Thoracic aorta (tissue), 2 donors: ENCODE measurements at regions not wholly inside any gene's neighbourhood (a gene's known extent, or its start where the extent isn't known, plus 50 kb on each side); places are given as distances from the start of the nearest gene placed in this dataset.

Source experiments
- ATAC-seq: fragments of 150-250 bp; one replicate; pipeline ENCODE4 v1.8.0; 2017; ENCODE audit warnings: low read depth; ENCODE audit not compliant: insufficient number of reproducible peaks, low FRiP score
- DNase-seq: peaks from one replicate; pipeline ENCODE4 v3.0.0-alpha.2; 2020; ENCODE audit warnings: low spot score
- H3K27ac ChIP-seq, 2 donors: fragments of 200-600 bp; sonication (generic); 1 replicate in 1 of 2; 2 replicates in 1 of 2; pipeline ENCODE4 v1.5.1; 2016; ENCODE audit warnings: mild to moderate bottlenecking in 2 of 2, moderate library complexity in 2 of 2
- H3K27me3 ChIP-seq: fragments of 200-600 bp; sonication (generic); replicated peaks from 2 replicates; pipeline ENCODE4 v1.6.0; 2016; ENCODE audit warnings: mild to moderate bottlenecking; ENCODE audit not compliant: insufficient read depth
- H3K36me3 ChIP-seq: fragments of 200-600 bp; sonication (generic); one replicate; pipeline ENCODE4 v1.5.1; 2016
- H3K4me1 ChIP-seq, 2 donors: fragments of 200-600 bp; sonication (generic); 1 replicate in 1 of 2; 2 replicates in 1 of 2; pipeline versions ENCODE4 v1.5.1 to v1.6.0; 2016; ENCODE audit warnings: low read depth in 2 of 2, mild to moderate bottlenecking in 1 of 2; ENCODE audit not compliant: control insufficient read depth in 1 of 2
- H3K4me3 ChIP-seq: fragments of 200-600 bp; sonication (generic); 2 replicates; pipeline ENCODE4 v1.5.1; 2016; ENCODE audit warnings: mild to moderate bottlenecking
- H3K9me3 ChIP-seq: fragments of 200-600 bp; sonication (generic); 2 replicates; pipeline ENCODE4 v1.5.1; 2016
- TF ChIP-seq, protein P1 (sequence below): fragments of 200-600 bp; sonication (generic); IDR thresholded peaks from one replicate; pipeline ENCODE4 v1.5.1; 2019; ENCODE audit warnings: antibody characterized with exemption

DNA sequence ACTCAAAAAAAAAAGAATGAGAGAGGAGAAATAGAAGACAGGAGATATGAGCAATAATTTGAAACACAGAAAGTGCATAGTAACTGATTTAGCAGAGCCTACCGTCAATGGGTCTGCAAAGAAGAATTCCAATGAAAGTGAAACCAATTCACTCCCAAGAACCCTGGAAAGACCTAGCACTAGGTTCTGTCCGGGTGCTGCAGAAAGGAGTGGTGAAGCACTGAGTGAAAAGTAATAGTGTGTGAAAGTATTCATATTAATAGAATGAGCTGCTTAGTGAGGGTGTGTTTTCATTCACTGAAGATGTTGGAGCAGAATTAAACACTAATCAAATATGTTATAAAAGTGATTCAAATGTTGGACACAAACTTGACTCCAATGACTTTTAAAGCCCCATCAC lies 51.3 kb upstream of the SLC30A5 start:
- H3K4me1 ChIP-seq, result peaks cover 0 to 4% of the 10 kb centered on the region in 2 donors
- DNase-seq, result no peak
- ATAC-seq, result no peak
- H3K36me3 ChIP-seq, result no peaks in the 10 kb centered on the region
- no peaks in the 10 kb centered on the region for H3K9me3 ChIP-seq
- H3K4me3 ChIP-seq, result no peak overlapping the region
- no peaks in the 10 kb centered on the region for H3K27me3 ChIP-seq
- peak overlapping the region; percentile 28 to 45 for H3K27ac ChIP-seq
- TF ChIP-seq, protein P1, sequence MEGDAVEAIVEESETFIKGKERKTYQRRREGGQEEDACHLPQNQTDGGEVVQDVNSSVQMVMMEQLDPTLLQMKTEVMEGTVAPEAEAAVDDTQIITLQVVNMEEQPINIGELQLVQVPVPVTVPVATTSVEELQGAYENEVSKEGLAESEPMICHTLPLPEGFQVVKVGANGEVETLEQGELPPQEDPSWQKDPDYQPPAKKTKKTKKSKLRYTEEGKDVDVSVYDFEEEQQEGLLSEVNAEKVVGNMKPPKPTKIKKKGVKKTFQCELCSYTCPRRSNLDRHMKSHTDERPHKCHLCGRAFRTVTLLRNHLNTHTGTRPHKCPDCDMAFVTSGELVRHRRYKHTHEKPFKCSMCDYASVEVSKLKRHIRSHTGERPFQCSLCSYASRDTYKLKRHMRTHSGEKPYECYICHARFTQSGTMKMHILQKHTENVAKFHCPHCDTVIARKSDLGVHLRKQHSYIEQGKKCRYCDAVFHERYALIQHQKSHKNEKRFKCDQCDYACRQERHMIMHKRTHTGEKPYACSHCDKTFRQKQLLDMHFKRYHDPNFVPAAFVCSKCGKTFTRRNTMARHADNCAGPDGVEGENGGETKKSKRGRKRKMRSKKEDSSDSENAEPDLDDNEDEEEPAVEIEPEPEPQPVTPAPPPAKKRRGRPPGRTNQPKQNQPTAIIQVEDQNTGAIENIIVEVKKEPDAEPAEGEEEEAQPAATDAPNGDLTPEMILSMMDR, result no peak

GRCh38 chr5:69042915-69043654 lies 50.7 kb upstream of the SLC30A5 start:
- peak overlapping the region; percentile 72 for H3K4me3 ChIP-seq
- peak overlapping the region; percentile 28 to 45 for H3K27ac ChIP-seq
- H3K4me1 ChIP-seq, result peaks cover 0 to 4% of the 10 kb centered on the region in 2 donors
- H3K27me3 ChIP-seq, result no peaks in the 10 kb centered on the region
- H3K36me3 ChIP-seq, result no peaks in the 10 kb centered on the region
- H3K9me3 ChIP-seq, result no peaks in the 10 kb centered on the region
- TF ChIP-seq, protein P1, result peak; percentile 84
- DNase-seq (peak; percentile 42), ATAC-seq (peak; percentile 79)

DNA sequence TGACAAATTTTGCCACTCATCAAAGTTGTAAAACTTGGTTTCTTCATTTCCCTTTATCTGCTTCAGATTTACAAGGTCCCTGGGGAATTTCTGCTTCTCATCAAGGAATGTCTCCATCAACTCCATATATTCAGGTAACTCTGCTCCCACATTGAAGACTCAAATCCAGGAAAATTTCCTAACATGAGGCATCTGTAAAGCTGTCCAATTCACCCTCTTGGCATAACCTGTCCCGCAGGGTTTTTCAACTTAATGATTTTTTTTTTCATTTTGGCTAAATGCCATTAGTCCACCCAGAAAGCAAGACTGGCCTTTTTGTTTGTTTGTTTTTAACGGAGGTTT lies 50.2 kb upstream of the SLC30A5 start:
- TF ChIP-seq, protein P1, result no peak
- H3K4me1 ChIP-seq, result peaks cover 0 to 4% of the 10 kb centered on the region in 2 donors
- DNase-seq (no peak), ATAC-seq (no peak)
- H3K27me3 ChIP-seq, result no peaks in the 10 kb centered on the region
- H3K36me3 ChIP-seq, result no peaks in the 10 kb centered on the region
- H3K4me3 ChIP-seq, result peak overlapping the region; percentile 72
- H3K27ac ChIP-seq, result no peak overlapping the region
- H3K9me3 ChIP-seq, result no peaks in the 10 kb centered on the region
